Neural cell (in vitro differentiated cells): ENCODE measurements at regions not wholly inside any gene's neighbourhood (a gene's known extent, or its start where the extent isn't known, plus 50 kb on each side); places are given as distances from the start of the nearest gene placed in this dataset.

Source experiments
- H2AFZ ChIP-seq: fragments of 200-600, 300-800 bp; sonication (generic), shearing (Covaris generic); 2 replicates; pipeline ENCODE4 v1.6.0; 2014; ENCODE audit warnings: low read depth, mild to moderate bottlenecking, antibody characterized with exemption, low read length, moderate library complexity
- H3F3A ChIP-seq: fragments of 200-600 bp; shearing (Covaris generic); 2 replicates; pipeline ENCODE4 v1.6.1; 2016; ENCODE audit warnings: mild to moderate bottlenecking, moderate library complexity, mixed read lengths, antibody characterized with exemption, low read length; ENCODE audit not compliant: insufficient read depth, poor library complexity, severe bottlenecking
- H3K27ac ChIP-seq: fragments of 200-600, 300-800 bp; sonication (generic), shearing (Covaris generic); 2 replicates; pipeline ENCODE4 v1.5.1; 2014; ENCODE audit warnings: mild to moderate bottlenecking, low read length, moderate library complexity
- H3K27me3 ChIP-seq: fragments of 300-800, 200-600 bp; sonication (generic), shearing (Covaris generic); 2 replicates; pipeline ENCODE4 v1.6.0; 2014; ENCODE audit warnings: mild to moderate bottlenecking, low read depth, low read length, moderate library complexity; ENCODE audit not compliant: insufficient read depth
- H3K36me3 ChIP-seq: fragments of 300-800, 200-600 bp; sonication (generic), shearing (Covaris generic); 2 replicates; pipeline ENCODE4 v1.5.1; 2014; ENCODE audit warnings: mild to moderate bottlenecking, antibody characterized with exemption, low read length, moderate library complexity; ENCODE audit not compliant: insufficient read depth
- H3K4me2 ChIP-seq: fragments of 300-800, 200-600 bp; sonication (generic), shearing (Covaris generic); 2 replicates; pipeline ENCODE4 v1.6.0; 2014; ENCODE audit warnings: mild to moderate bottlenecking, low read length
- H3K4me3 ChIP-seq: fragments of 300-800, 200-600 bp; sonication (generic), shearing (Covaris generic); 2 replicates; pipeline ENCODE4 v1.5.1; 2014; ENCODE audit warnings: mild to moderate bottlenecking, low read length, moderate library complexity
- H3K79me2 ChIP-seq: fragments of 200-600 bp; shearing (Covaris generic); replicated peaks from 2 replicates; pipeline ENCODE4 v1.6.0; 2014; ENCODE audit warnings: mild to moderate bottlenecking, low read length, moderate library complexity; ENCODE audit not compliant: insufficient read depth
- H3K9ac ChIP-seq: fragments of 300-800, 200-600 bp; sonication (generic), shearing (Covaris generic); 2 replicates; pipeline ENCODE4 v1.6.1; 2016; ENCODE audit warnings: mild to moderate bottlenecking, low read length, mixed read lengths
- H3K9me2 ChIP-seq: fragments of 200-600 bp; shearing (Covaris generic); 2 replicates; pipeline ENCODE4 v1.6.1; 2016; ENCODE audit warnings: mild to moderate bottlenecking, low read length, mixed read lengths; ENCODE audit not compliant: insufficient read depth
- H3K9me3 ChIP-seq: fragments of 200-600, 300-800 bp; sonication (generic), shearing (Covaris generic); 2 replicates; pipeline ENCODE4 v1.6.1; 2016; ENCODE audit warnings: mild to moderate bottlenecking, mixed run types, low read length, moderate library complexity, mixed read lengths
- H4K20me1 ChIP-seq: fragments of 200-600 bp; shearing (Covaris generic); 2 replicates; pipeline ENCODE4 v1.6.1; 2016; ENCODE audit warnings: mild to moderate bottlenecking, mixed run types; ENCODE audit not compliant: insufficient read depth
- CTCF ChIP-seq: fragments of 450-650 bp; IDR thresholded peaks from 2 replicates; pipeline ENCODE4 v1.5.1; 2014; ENCODE audit warnings: antibody characterized with exemption, mild to moderate bottlenecking, moderate library complexity; ENCODE audit not compliant: poor library complexity, severe bottlenecking
- EP300 ChIP-seq: fragments of 450-650 bp; conservative IDR thresholded peaks from 2 replicates; pipeline ENCODE4 v1.6.1; 2014; ENCODE audit warnings: antibody characterized with exemption, mild to moderate bottlenecking, moderate library complexity; ENCODE audit not compliant: poor library complexity, severe bottlenecking
- EZH2 ChIP-seq: fragments of 200-600, 300-800 bp; shearing (Covaris generic), sonication (generic); IDR thresholded peaks from 2 replicates; pipeline ENCODE4 v1.6.1; 2014; ENCODE audit warnings: antibody characterized with exemption, low read length, borderline replicate concordance, mild to moderate bottlenecking; ENCODE audit not compliant: insufficient read depth, poor library complexity, severe bottlenecking
- MXI1 ChIP-seq: fragments of 450-650 bp; conservative IDR thresholded peaks from 2 replicates; pipeline ENCODE4 v1.6.1; 2014; ENCODE audit warnings: antibody characterized with exemption, mild to moderate bottlenecking; ENCODE audit not compliant: poor library complexity, severe bottlenecking
- POLR2AphosphoS5 ChIP-seq: IDR thresholded peaks from 2 replicates; pipeline ENCODE4 v1.6.1; 2012
- RAD21 ChIP-seq: fragments of 450-650 bp; conservative IDR thresholded peaks from 2 replicates; pipeline ENCODE4 v1.6.1; 2014; ENCODE audit warnings: antibody characterized with exemption, mild to moderate bottlenecking, moderate library complexity
- SMC3 ChIP-seq: fragments of 450-650 bp; conservative IDR thresholded peaks from 2 replicates; pipeline ENCODE4 v1.6.1; 2014; ENCODE audit warnings: antibody characterized with exemption, mild to moderate bottlenecking, moderate library complexity; ENCODE audit not compliant: poor library complexity
- TAF1 ChIP-seq: IDR thresholded peaks from 2 replicates; pipeline ENCODE4 v1.6.1; 2012; ENCODE audit warnings: low read depth
- TF ChIP-seq, protein P1 (sequence below): IDR thresholded peaks from 2 replicates; pipeline ENCODE4 v1.6.1; 2012; ENCODE audit warnings: borderline replicate concordance

- H3F3A ChIP-seq: no peaks in the 10 kb centered on the region
- no peak overlapping the region for H2AFZ ChIP-seq
Observed at GRCh38 chr13:69107436-69107835, 1000.2 kb upstream of the ATXN8OS start.

DNA sequence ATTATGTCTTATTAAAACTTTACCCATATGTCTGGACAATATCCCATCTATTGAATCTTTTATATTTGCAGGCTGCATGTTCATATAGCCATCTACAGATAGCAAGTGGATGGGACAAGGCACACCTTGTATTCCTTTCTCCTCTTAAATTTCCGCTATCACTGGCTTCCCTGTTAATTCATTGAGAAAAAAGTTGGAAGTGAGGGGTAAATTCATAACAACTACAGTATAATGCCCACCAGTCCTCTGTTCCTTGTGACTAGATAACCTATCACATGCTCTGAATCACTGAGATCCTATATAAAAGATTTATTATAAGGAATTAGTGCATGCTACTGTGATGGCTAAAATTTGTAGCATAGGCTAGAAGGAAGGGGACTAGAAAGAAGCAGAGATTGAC lies 1005.8 kb upstream of the ATXN8OS start:
- Histone ChIP-seq H3K9ac (no peak overlapping the region), H3K27ac (no peak overlapping the region), H3K9me2 (no peaks in the 10 kb centered on the region), H3K9me3 (no peaks in the 10 kb centered on the region), H3F3A (no peaks in the 10 kb centered on the region), H3K4me2 (no peak overlapping the region), H3K79me2 (no peaks in the 10 kb centered on the region), H3K36me3 (no peaks in the 10 kb centered on the region), H3K4me3 (no peak overlapping the region), H3K27me3 (no peaks in the 10 kb centered on the region), H4K20me1 (no peaks in the 10 kb centered on the region), H2AFZ (no peak overlapping the region)
- TF ChIP-seq TAF1: no peak
- no peak for TF ChIP-seq EP300
- no peak for TF ChIP-seq EZH2
- TF ChIP-seq MXI1: no peak
- no peak for TF ChIP-seq RAD21
- no peak for TF ChIP-seq SMC3
- TF ChIP-seq CTCF: no peak
- TF ChIP-seq POLR2AphosphoS5: no peak
- TF ChIP-seq, protein P1, sequence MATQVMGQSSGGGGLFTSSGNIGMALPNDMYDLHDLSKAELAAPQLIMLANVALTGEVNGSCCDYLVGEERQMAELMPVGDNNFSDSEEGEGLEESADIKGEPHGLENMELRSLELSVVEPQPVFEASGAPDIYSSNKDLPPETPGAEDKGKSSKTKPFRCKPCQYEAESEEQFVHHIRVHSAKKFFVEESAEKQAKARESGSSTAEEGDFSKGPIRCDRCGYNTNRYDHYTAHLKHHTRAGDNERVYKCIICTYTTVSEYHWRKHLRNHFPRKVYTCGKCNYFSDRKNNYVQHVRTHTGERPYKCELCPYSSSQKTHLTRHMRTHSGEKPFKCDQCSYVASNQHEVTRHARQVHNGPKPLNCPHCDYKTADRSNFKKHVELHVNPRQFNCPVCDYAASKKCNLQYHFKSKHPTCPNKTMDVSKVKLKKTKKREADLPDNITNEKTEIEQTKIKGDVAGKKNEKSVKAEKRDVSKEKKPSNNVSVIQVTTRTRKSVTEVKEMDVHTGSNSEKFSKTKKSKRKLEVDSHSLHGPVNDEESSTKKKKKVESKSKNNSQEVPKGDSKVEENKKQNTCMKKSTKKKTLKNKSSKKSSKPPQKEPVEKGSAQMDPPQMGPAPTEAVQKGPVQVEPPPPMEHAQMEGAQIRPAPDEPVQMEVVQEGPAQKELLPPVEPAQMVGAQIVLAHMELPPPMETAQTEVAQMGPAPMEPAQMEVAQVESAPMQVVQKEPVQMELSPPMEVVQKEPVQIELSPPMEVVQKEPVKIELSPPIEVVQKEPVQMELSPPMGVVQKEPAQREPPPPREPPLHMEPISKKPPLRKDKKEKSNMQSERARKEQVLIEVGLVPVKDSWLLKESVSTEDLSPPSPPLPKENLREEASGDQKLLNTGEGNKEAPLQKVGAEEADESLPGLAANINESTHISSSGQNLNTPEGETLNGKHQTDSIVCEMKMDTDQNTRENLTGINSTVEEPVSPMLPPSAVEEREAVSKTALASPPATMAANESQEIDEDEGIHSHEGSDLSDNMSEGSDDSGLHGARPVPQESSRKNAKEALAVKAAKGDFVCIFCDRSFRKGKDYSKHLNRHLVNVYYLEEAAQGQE: no peak

More at GRCh38 chr13:69107436-69107835, 1000.2 kb upstream of the ATXN8OS start:
- no peak overlapping the region for H3K9ac ChIP-seq
- no peaks in the 10 kb centered on the region for H3K79me2 ChIP-seq
- H3K4me2 ChIP-seq: no peak overlapping the region
- no peak overlapping the region for H3K4me3 ChIP-seq
- H3K27ac ChIP-seq: no peak overlapping the region
- H4K20me1 ChIP-seq: no peaks in the 10 kb centered on the region
- no peaks in the 10 kb centered on the region for H3K27me3 ChIP-seq
- H3K9me2 ChIP-seq: no peaks in the 10 kb centered on the region
- TF ChIP-seq, protein P1: no peak
- TF ChIP-seq RAD21 (no peak), MXI1 (no peak), SMC3 (no peak), TAF1 (no peak), EZH2 (no peak), POLR2AphosphoS5 (no peak), EP300 (no peak), CTCF (no peak)
- H3K36me3 ChIP-seq: no peaks in the 10 kb centered on the region
- H3K9me3 ChIP-seq: no peaks in the 10 kb centered on the region
